ENCODE measurements at regions not wholly inside any gene's neighbourhood (a gene's known extent, or its start where the extent isn't known, plus 50 kb on each side); places are given as distances from the start of the nearest gene placed in this dataset.

- no peak for FAIRE-seq
Measured at GRCh38 chr6:104019075-104019753, 840.5 kb downstream of the HACE1 start.

GRCh38 chr6:104017410-104018381, 842.0 kb downstream of the HACE1 start:
- no peak for FAIRE-seq

GRCh38 chr6:104014163-104014959, 845.4 kb downstream of the HACE1 start:
- FAIRE-seq = no peak

GRCh38 chr6:104013312-104013971, 846.3 kb downstream of the HACE1 start:
- FAIRE-seq = no peak

- no peak for FAIRE-seq
Measured at GRCh38 chr6:104010897-104011296, 848.8 kb downstream of the HACE1 start.

- FAIRE-seq = no peak
Measured at GRCh38 chr6:104003803-104004516, 855.8 kb downstream of the HACE1 start.

- FAIRE-seq = no peak
Measured at GRCh38 chr6:103995571-103995970, 864.1 kb downstream of the HACE1 start.

- FAIRE-seq = no peak
Measured at GRCh38 chr6:103983860-103984259, 875.9 kb downstream of the HACE1 start.

- no peak for FAIRE-seq
Measured at GRCh38 chr6:103983011-103983410, 876.7 kb downstream of the HACE1 start.

GRCh38 chr6:103982574-103982973, 877.1 kb downstream of the HACE1 start:
- no peak for FAIRE-seq

- no peak for FAIRE-seq
Measured at GRCh38 chr6:103979308-103979707, 880.4 kb downstream of the HACE1 start.

GRCh38 chr6:103937389-103937788, 922.3 kb downstream of the HACE1 start:
- FAIRE-seq = no peak

- FAIRE-seq = no peak
Measured at GRCh38 chr6:103925317-103925716, 934.4 kb downstream of the HACE1 start.

GRCh38 chr6:103910018-103910417, 949.7 kb downstream of the HACE1 start:
- FAIRE-seq = no peak

GRCh38 chr6:103908898-103909297, 950.8 kb downstream of the HACE1 start:
- no peak for FAIRE-seq

- no peak for FAIRE-seq
Measured at GRCh38 chr6:103895136-103895535, 964.6 kb downstream of the HACE1 start.

GRCh38 chr6:103893141-103893581, 966.6 kb downstream of the HACE1 start:
- no peak for FAIRE-seq

GRCh38 chr6:103886951-103887350, 972.8 kb downstream of the HACE1 start:
- no peak for FAIRE-seq

- FAIRE-seq = no peak
Measured at GRCh38 chr6:103885446-103885845, 974.3 kb downstream of the HACE1 start.

GRCh38 chr6:103879800-103880199, 979.9 kb downstream of the HACE1 start:
- FAIRE-seq = no peak

- FAIRE-seq = no peak
Measured at GRCh38 chr6:103875221-103875620, 984.5 kb downstream of the HACE1 start.

- FAIRE-seq = no peak
Measured at GRCh38 chr6:103874575-103874974, 985.1 kb downstream of the HACE1 start.

Measured in colon (tissue), 2 donors.